Right ventricle myocardium inferior (tissue), 1 donor: ENCODE measurements at regions not wholly inside any gene's neighbourhood (a gene's known extent, or its start where the extent isn't known, plus 50 kb on each side); places are given as distances from the start of the nearest gene placed in this dataset.
"Not testable (repeated sequence)": the region's sequence is repeated elsewhere in the genome, so short reads cannot be mapped to it uniquely, and the experiment has no call there.

Source experiments
- ATAC-seq: fragments of 200-7000 bp; cut with Tn5 transposase; one replicate; pipeline ENCODE4 v1.9.1; 2020; ENCODE audit warnings: mild to moderate bottlenecking, moderate library complexity
- DNase-seq: peaks from one replicate; pipeline ENCODE4 v3.0.0; 2021; ENCODE audit errors: missing footprints
- intact Hi-C: fragments of 100-400 bp; cut with DNase I; formaldehyde crosslinking; loops from one replicate; pipeline ENCODE4 v1.11.0; 2022
- donor health status: DM: no; HTN: yes; CAD: no; lungs with severe emphysema.

DNA sequence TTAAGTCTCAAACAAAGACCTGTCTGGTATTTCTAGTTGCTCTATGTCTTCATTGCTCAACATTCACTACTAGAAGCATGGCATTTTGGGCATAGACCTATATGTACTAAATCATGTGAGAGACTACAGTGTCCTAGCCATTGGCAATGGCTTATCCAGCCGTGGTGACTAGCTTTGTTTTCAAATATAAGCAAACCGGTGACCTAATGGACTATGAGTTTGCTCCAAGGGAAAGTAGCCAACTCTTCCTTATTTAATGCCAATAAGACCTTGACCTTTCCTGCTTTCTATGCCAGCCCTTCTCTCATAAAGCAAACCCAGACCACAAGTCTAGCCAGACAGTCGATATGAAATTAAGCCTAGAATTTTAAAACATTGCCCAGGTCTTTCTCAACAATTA is 113.7 kb upstream of the CREB1 start:
- intact Hi-C loops = no loop called here
- no peak for ATAC-seq
- DNase-seq = no peak

DNA sequence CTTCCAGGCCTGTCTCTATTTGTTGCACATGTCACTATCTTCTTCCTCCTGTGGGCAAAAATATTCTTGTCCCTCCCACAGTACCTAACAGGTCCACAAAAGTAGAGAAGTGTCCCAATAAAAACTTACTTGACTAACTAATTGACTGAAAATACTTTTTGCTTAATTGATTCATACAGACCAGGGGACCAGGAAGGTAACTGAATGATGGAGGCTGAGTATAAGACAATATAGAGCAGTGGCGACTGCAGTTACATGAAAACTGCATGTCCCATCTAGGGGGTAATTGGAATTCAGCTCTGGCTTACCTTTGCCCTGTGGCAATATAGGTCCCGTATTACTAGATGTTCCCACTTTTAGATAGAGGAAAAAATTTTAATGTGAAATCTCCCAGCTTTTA is 112.9 kb upstream of the CREB1 start:
- DNase-seq (no peak), ATAC-seq (no peak)
- intact Hi-C loops = no loop called here

DNA sequence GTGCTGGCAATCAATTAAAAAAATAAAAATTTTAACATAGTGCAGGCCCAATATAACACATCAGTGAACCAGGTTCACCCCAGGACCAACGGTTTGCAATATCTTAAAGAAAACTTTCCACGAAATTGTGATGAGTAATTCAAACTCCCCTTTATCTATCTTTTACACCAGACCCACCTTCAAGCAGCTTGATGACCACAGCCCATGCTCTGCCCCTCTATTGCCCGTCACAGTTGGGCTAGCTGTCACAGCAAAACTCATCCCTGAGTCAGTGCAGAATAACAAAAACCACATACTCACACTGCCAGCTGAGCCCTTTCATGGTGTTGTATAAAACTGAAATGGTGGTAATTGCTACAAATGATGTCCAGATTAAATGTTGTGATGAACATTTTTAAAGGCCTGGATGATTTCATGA is 112.5 kb upstream of the CREB1 start:
- intact Hi-C loops = no loop called here
- DNase-seq = no peak

DNA sequence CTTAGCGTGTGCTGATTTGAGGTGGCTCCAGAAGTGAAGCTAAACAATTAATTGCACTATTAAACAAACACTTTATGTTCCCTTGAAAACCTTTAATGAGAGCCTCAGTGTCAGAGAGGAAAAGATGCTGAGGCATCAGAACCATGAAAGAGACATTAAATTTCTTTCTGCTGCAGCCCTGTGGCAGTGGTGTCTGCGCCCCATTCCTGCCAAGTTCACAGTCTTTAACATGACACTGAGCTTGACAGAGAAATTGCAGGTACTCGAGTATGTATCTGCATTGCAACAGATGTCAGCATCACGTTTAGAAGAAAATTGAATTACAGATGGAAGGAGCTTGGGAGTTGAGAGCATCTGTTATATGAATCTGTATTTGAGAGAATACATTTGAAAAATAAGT is 111.3 kb upstream of the CREB1 start:
- intact Hi-C loops = no loop called here
- no peak for ATAC-seq
- DNase-seq = no peak

More for the DNA sequence above, 112.5 kb upstream of the CREB1 start:
- no peak for ATAC-seq

- intact Hi-C loops = no loop called here
- no peak for DNase-seq
- ATAC-seq = no peak
Observed at GRCh38 chr2:207419331-207419730, 110.4 kb upstream of the CREB1 start.

DNA sequence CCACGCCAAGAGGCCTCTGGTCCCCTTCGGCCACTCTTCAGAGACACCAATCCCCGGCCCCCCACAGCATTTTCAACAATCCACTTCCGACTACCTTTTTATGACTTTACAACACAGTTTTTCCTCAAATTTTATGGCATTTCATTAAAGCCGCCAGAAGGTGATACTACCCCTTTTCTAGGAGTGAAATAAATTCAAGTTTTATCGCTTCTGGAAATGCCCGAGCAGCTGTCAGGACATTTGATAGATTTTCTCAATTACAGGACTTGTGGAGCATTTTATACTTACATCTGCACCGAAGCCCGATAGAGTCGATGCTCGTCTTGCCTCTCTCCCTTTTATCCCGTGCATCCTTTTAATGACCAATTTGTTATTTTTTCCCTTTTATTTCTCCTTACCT is 108.1 kb upstream of the CREB1 start:
- intact Hi-C loops = no loop called here
- DNase-seq = no peak
- ATAC-seq = no peak

DNA sequence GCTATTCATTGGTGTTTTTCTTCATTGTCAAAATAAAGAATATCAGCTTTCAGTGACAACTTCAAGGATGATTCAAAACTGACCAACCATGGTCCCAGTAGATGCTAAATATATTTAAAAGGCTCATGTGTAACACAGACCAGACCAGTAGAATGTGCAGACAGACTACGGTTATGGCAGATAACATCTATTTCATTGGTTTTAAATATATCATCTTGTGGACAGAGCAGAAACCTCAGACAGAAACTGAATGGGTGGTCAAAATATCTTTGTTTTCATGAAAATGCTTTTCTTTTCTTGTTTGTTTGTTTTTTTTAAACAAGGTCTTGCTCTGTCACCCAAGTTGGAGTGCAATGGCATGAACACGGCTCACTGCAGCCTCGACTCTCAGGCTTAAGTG is 107.4 kb upstream of the CREB1 start:
- intact Hi-C loops = no loop called here
- DNase-seq = no peak
- ATAC-seq = no peak

DNA sequence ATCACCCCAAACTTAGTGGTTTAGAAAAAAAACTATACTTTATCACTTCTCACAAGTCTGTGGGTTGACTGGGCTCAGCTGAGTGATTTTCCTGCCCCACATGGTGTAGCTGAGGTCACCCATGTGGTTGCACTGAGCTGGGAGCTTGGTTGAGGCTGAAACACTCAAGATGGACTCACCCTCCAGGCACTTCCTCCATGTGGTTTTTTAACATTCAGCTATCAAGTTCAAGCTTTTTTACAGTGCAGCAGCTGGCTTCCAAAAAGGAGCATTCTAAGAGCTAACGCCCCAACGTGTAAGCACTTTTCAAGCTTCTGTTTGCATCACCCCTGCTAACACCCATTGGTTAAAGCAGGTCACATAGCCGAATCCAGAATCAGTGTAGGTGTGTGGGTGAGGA is 105.9 kb upstream of the CREB1 start:
- no peak for ATAC-seq
- no peak for DNase-seq
- intact Hi-C loops = no loop called here

- intact Hi-C loops = no loop called here
- ATAC-seq (no peak), DNase-seq (no peak)
Observed at GRCh38 chr2:207427986-207428385, 101.8 kb upstream of the CREB1 start.

GRCh38 chr2:207428573-207428972 is 101.2 kb upstream of the CREB1 start:
- no peak for ATAC-seq
- DNase-seq = no peak
- intact Hi-C loops = no loop called here

- intact Hi-C loops = no loop called here
- DNase-seq (no peak), ATAC-seq (no peak)
Observed at GRCh38 chr2:207432453-207432852, 97.3 kb upstream of the CREB1 start.

DNA sequence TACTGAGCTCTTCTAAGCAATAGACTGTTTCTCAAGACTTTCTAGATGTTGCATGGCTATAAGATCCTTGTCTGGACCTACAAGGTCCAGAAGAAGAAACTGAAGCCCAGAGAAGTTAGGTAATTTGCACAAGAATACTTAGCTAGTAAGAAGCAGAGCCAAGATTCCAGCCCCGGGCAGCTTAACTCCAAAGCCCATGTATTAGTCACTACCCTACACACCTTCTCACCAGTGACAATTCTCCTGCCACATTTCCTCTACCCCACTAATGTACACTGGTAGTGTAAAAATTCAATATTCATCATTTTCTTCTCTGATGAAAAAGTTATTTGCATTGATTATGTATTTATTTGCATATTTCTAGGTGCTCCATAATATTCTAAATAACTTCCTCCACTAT is 95.5 kb upstream of the CREB1 start:
- no peak for DNase-seq
- intact Hi-C loops = no loop called here
- ATAC-seq = no peak

GRCh38 chr2:207434899-207435465 is 94.8 kb upstream of the CREB1 start:
- no peak for DNase-seq
- ATAC-seq = no peak
- intact Hi-C loops = no loop called here

DNA sequence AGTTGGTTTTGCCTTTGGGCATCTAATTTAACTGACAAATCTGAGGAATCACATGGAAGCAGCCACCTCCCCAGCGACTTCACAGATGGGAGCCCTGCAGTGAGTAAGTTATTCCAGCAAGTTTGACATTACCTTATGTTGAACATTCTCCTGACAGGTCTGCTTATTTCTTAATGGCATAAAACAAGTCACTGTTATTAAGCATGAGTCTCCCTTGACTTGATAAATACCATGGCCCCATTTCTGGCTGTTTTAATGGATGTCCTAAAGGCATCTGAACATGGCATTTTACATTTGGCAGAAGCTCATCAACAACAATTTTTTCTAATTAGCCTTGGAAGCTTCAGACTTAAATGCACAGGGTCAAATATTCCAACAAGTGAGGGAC is 92.6 kb upstream of the CREB1 start:
- DNase-seq (no peak), ATAC-seq (no peak)
- intact Hi-C loops = no loop called here

- DNase-seq (no peak), ATAC-seq (no peak)
- intact Hi-C loops = no loop called here
Observed at GRCh38 chr2:207437524-207438143, 92.1 kb upstream of the CREB1 start.

GRCh38 chr2:207438414-207439126 is 91.2 kb upstream of the CREB1 start:
- intact Hi-C loops = no loop called here
- ATAC-seq = no peak

DNA sequence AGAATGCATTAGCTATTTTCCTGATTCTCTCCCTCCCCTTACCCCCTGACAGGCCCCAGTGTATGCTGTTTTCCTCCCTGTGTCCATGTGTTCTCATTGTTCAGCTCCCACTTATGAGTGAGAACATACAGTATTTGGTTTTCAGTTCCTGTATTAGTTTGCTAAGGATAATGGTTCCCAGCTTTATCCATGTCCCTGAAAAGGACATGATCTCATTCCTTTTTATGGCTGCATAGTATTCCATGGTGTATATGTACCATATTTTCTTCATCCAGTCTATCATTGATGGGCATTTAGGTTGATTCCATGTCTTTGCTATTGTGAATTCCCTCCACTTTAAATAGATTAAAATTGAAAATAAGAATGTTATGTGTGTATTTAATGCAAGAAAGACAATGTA is 89.9 kb upstream of the CREB1 start:
- DNase-seq, ATAC-seq, intact Hi-C loops: not testable (repeated sequence)

More at GRCh38 chr2:207438414-207439126, 91.2 kb upstream of the CREB1 start:
- DNase-seq = no peak

GRCh38 chr2:207444756-207445155 is 85.0 kb upstream of the CREB1 start:
- intact Hi-C loops = no loop called here
- DNase-seq (no peak), ATAC-seq (no peak)

GRCh38 chr2:207446653-207447052 is 83.1 kb upstream of the CREB1 start:
- DNase-seq = no peak
- no peak for ATAC-seq
- intact Hi-C loops = no loop called here

GRCh38 chr2:207448006-207448405 is 81.8 kb upstream of the CREB1 start:
- intact Hi-C loops = no loop called here
- no peak for DNase-seq
- ATAC-seq = no peak
